SKM-1 (cell line): ENCODE measurements at regions not wholly inside any gene's neighbourhood (a gene's known extent, or its start where the extent isn't known, plus 50 kb on each side); places are given as distances from the start of the nearest gene placed in this dataset.
"Not testable (repeated sequence)": the region's sequence is repeated elsewhere in the genome, so short reads cannot be mapped to it uniquely, and the experiment has no call there.

Experiments
- DNase-seq: peaks from one replicate; lab custom pipeline; 2025; ENCODE audit not compliant: unreplicated experiment; lab: John Stamatoyannopoulos, UW

- peak; percentile 64 for DNase-seq
These were observed 101.1 kb upstream of the IGF1R start for GRCh38 chr15:98547275-98547674.

- no peak for DNase-seq
These were observed 100.6 kb upstream of the IGF1R start for GRCh38 chr15:98547741-98548138.

- peak; percentile 61 for DNase-seq
These were observed 100.0 kb upstream of the IGF1R start for GRCh38 chr15:98548139-98548971.

- no peak for DNase-seq
These were observed 99.3 kb upstream of the IGF1R start for GRCh38 chr15:98549003-98549402.

- DNase-seq = no peak
These were observed 98.6 kb upstream of the IGF1R start for GRCh38 chr15:98549741-98550140.

- DNase-seq = not testable (repeated sequence)
These were observed 98.0 kb upstream of the IGF1R start for GRCh38 chr15:98550363-98550762.

GRCh38 chr15:98551936-98552562, 96.3 kb upstream of the IGF1R start:
- no peak for DNase-seq

GRCh38 chr15:98554272-98555172, 93.8 kb upstream of the IGF1R start:
- no peak for DNase-seq

- DNase-seq = no peak
These were observed 93.2 kb upstream of the IGF1R start for GRCh38 chr15:98555173-98555515.

GRCh38 chr15:98556321-98556720, 92.0 kb upstream of the IGF1R start:
- no peak for DNase-seq

GRCh38 chr15:98560338-98560737, 88.0 kb upstream of the IGF1R start:
- DNase-seq = no peak

- no peak for DNase-seq
These were observed 87.0 kb upstream of the IGF1R start for GRCh38 chr15:98561169-98561941.

- DNase-seq = no peak
These were observed 85.9 kb upstream of the IGF1R start for GRCh38 chr15:98562331-98562937.

- no peak for DNase-seq
These were observed 82.8 kb upstream of the IGF1R start for GRCh38 chr15:98565566-98565965.

- no peak for DNase-seq
These were observed 80.4 kb upstream of the IGF1R start for GRCh38 chr15:98567951-98568350.

GRCh38 chr15:98568382-98569017, 79.8 kb upstream of the IGF1R start:
- no peak for DNase-seq

GRCh38 chr15:98570119-98570518, 78.2 kb upstream of the IGF1R start:
- DNase-seq = no peak

- DNase-seq = no peak
These were observed 67.8 kb upstream of the IGF1R start for GRCh38 chr15:98580572-98580971.

GRCh38 chr15:98581715-98582114, 66.6 kb upstream of the IGF1R start:
- no peak for DNase-seq
